ENCODE measurements at regions not wholly inside any gene's neighbourhood (a gene's known extent, or its start where the extent isn't known, plus 50 kb on each side); places are given as distances from the start of the nearest gene placed in this dataset.

DNA sequence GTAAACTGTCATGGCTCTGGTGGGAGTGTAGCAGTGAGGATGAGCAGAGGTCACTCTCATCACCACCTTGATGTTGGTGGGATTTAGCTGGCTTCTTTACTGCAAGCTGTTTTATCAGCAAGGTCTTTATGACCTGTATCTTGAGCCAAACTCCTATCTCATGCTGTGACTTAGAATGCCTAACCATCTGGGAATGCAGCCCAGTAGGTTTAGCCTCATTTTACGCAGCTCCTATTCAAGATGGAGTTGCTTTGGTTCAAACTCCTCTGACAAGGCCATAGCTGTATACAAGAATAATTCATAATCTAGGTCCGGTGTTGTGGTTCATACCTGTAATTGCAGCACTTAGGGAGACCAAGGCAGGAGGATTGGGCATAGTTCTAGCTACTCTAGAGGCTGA, 85.1 kb downstream of the ARRDC3 start:
- TF ChIP-seq EZH2 (IDR thresholded peaks at IDR 0.05; ENCODE audit: borderline replicate concordance, low read length) = no peak
- TF ChIP-seq, protein P1, sequence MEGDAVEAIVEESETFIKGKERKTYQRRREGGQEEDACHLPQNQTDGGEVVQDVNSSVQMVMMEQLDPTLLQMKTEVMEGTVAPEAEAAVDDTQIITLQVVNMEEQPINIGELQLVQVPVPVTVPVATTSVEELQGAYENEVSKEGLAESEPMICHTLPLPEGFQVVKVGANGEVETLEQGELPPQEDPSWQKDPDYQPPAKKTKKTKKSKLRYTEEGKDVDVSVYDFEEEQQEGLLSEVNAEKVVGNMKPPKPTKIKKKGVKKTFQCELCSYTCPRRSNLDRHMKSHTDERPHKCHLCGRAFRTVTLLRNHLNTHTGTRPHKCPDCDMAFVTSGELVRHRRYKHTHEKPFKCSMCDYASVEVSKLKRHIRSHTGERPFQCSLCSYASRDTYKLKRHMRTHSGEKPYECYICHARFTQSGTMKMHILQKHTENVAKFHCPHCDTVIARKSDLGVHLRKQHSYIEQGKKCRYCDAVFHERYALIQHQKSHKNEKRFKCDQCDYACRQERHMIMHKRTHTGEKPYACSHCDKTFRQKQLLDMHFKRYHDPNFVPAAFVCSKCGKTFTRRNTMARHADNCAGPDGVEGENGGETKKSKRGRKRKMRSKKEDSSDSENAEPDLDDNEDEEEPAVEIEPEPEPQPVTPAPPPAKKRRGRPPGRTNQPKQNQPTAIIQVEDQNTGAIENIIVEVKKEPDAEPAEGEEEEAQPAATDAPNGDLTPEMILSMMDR (conservative IDR thresholded peaks at IDR 0.05 in 1 of 2, IDR thresholded peaks at IDR 0.05 in 1 of 2; ENCODE audit: extremely low read depth in 1 of 2, insufficient read depth in 1 of 2, low read depth in 1 of 2, low read length in 2 of 2) = no peak

Measured in mammary epithelial cell (primary cell).